ENCODE measurements at regions not wholly inside any gene's neighbourhood (a gene's known extent, or its start where the extent isn't known, plus 50 kb on each side); places are given as distances from the start of the nearest gene placed in this dataset.

DNA sequence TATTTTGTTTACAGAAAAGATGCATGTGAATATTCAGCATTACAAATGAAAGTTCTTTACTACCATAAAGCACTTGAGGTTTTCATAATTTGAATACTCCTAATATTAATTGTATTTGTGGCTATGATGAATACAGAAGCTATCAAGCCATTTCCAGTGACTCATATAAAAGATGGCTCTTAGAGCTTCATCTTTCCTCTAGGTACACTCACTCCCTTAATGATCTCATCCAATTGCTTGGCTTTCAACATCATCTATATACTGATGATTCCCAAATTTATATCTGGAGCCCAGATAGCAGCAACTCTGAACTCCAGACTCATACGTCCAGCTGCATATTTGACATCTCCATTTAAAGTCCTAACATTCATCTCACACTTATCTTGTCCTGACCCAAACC is 183.4 kb upstream of the FAM241A start (continued):
- TF ChIP-seq, protein P1, sequence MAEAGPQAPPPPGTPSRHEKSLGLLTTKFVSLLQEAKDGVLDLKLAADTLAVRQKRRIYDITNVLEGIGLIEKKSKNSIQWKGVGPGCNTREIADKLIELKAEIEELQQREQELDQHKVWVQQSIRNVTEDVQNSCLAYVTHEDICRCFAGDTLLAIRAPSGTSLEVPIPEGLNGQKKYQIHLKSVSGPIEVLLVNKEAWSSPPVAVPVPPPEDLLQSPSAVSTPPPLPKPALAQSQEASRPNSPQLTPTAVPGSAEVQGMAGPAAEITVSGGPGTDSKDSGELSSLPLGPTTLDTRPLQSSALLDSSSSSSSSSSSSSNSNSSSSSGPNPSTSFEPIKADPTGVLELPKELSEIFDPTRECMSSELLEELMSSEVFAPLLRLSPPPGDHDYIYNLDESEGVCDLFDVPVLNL (IDR thresholded peaks at IDR 0.05; ENCODE audit: low read depth, low read length): no peak
- TF ChIP-seq ZNF384 (IDR thresholded peaks at IDR 0.05; ENCODE audit: borderline replicate concordance, low read depth, low read length): no peak
- TF ChIP-seq YBX1 (IDR thresholded peaks at IDR 0.05): no peak
- TF ChIP-seq, protein P2, sequence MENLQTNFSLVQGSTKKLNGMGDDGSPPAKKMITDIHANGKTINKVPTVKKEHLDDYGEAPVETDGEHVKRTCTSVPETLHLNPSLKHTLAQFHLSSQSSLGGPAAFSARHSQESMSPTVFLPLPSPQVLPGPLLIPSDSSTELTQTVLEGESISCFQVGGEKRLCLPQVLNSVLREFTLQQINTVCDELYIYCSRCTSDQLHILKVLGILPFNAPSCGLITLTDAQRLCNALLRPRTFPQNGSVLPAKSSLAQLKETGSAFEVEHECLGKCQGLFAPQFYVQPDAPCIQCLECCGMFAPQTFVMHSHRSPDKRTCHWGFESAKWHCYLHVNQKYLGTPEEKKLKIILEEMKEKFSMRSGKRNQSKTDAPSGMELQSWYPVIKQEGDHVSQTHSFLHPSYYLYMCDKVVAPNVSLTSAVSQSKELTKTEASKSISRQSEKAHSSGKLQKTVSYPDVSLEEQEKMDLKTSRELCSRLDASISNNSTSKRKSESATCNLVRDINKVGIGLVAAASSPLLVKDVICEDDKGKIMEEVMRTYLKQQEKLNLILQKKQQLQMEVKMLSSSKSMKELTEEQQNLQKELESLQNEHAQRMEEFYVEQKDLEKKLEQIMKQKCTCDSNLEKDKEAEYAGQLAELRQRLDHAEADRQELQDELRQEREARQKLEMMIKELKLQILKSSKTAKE (IDR thresholded peaks at IDR 0.05; ENCODE audit: low read depth, poor library complexity, severe bottlenecking): no peak
- TF ChIP-seq ZNF274 (IDR thresholded peaks at IDR 0.05; ENCODE audit: insufficient read depth, insufficient read length): no peak
- no peak for TF ChIP-seq ESRRA (IDR thresholded peaks at IDR 0.05; ENCODE audit: low read length)
- TF ChIP-seq, protein P3, sequence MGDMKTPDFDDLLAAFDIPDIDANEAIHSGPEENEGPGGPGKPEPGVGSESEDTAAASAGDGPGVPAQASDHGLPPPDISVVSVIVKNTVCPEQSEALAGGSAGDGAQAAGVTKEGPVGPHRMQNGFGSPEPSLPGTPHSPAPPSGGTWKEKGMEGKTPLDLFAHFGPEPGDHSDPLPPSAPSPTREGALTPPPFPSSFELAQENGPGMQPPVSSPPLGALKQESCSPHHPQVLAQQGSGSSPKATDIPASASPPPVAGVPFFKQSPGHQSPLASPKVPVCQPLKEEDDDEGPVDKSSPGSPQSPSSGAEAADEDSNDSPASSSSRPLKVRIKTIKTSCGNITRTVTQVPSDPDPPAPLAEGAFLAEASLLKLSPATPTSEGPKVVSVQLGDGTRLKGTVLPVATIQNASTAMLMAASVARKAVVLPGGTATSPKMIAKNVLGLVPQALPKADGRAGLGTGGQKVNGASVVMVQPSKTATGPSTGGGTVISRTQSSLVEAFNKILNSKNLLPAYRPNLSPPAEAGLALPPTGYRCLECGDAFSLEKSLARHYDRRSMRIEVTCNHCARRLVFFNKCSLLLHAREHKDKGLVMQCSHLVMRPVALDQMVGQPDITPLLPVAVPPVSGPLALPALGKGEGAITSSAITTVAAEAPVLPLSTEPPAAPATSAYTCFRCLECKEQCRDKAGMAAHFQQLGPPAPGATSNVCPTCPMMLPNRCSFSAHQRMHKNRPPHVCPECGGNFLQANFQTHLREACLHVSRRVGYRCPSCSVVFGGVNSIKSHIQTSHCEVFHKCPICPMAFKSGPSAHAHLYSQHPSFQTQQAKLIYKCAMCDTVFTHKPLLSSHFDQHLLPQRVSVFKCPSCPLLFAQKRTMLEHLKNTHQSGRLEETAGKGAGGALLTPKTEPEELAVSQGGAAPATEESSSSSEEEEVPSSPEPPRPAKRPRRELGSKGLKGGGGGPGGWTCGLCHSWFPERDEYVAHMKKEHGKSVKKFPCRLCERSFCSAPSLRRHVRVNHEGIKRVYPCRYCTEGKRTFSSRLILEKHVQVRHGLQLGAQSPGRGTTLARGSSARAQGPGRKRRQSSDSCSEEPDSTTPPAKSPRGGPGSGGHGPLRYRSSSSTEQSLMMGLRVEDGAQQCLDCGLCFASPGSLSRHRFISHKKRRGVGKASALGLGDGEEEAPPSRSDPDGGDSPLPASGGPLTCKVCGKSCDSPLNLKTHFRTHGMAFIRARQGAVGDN (IDR thresholded peaks at IDR 0.05): no peak
